Right cardiac atrium (tissue), 5 donors: ENCODE measurements at regions not wholly inside any gene's neighbourhood (a gene's known extent, or its start where the extent isn't known, plus 50 kb on each side); places are given as distances from the start of the nearest gene placed in this dataset.

ENCODE experiments used
- ATAC-seq, 2 donors: fragments of 200-7000 bp; cut with Tn5 transposase; one replicate each; pipeline versions ENCODE4 v1.8.0 to v1.9.1; 2020; ENCODE audit warnings: moderate library complexity in 2 of 2, mild to moderate bottlenecking in 1 of 2
- DNase-seq, 3 donors: peaks; one replicate each; pipeline ENCODE4 v3.0.0-alpha.2; 2020
- H3K27ac ChIP-seq: one replicate; pipeline ENCODE4 v1.5.1; 2013; ENCODE audit warnings: mild to moderate bottlenecking, low read length, control low read depth, moderate library complexity
- H3K27me3 ChIP-seq: one replicate; pipeline ENCODE4 v1.6.1; 2013; ENCODE audit not compliant: control insufficient read depth, insufficient read depth
- H3K4me1 ChIP-seq: one replicate; pipeline ENCODE4 v1.6.1; 2013; ENCODE audit warnings: low read length; ENCODE audit not compliant: control insufficient read depth, insufficient read depth
- H3K4me3 ChIP-seq: one replicate; pipeline ENCODE4 v1.5.1; 2013; ENCODE audit warnings: low read length, control low read depth
- H3K9me3 ChIP-seq: one replicate; pipeline ENCODE4 v1.6.1; 2013; ENCODE audit warnings: low read length; ENCODE audit not compliant: control insufficient read depth
- WGBS: extraction: QIAGEN DNeasy Blood & Tissue Kit; methylation state at CpG from one replicate; pipeline ENCODE4 v1.1.7; 2013; 5-methylcytosine and 5-hydroxymethylcytosine counted together
- intact Hi-C, 4 donors: fragments of 100-400 bp; cut with DNase I; formaldehyde crosslinking; loops; one replicate each; pipeline versions ENCODE4 v1.11.0 to v1.14.0; 2022 to 2023
- donor health status: healthy with polysubstance abuse.
- donor health status: DM: no; HTN: yes; CAD: no.
- donor health status: DM: no; HTN: no; CAD: no.
- donor health status: DM: no; HTN: yes; CAD: no; lungs with severe emphysema.
- donor health status: DM: yes; HTN: yes; CAD: no.

GRCh38 chr2:121120411-121120810, 164.6 kb downstream of the TFCP2L1 start:
- intact Hi-C loops = loop anchor here in 1 of 4 donors (10.0 kb wide), 1 partner anchor 224 kb away; no protein-coding TSS in a partner anchor
- WGBS = 85% methylated on average over 8 of the region's 8 CpGs
- no peaks in the 10 kb centered on the region for H3K9me3 ChIP-seq
- H3K4me3 ChIP-seq = no peak overlapping the region
- no peak overlapping the region for H3K27ac ChIP-seq
- no peak for ATAC-seq
- no peaks in the 10 kb centered on the region for H3K4me1 ChIP-seq
- DNase-seq = no peak
- H3K27me3 ChIP-seq = no peaks in the 10 kb centered on the region

GRCh38 chr2:121120991-121121390, 164.0 kb downstream of the TFCP2L1 start:
- intact Hi-C loops = loop anchor here in 1 of 4 donors (10.0 kb wide), 1 partner anchor 224 kb away; no protein-coding TSS in a partner anchor

GRCh38 chr2:121121661-121122060, 163.3 kb downstream of the TFCP2L1 start:
- DNase-seq = no peak
- 87% methylated on average over 7 of the region's 7 CpGs for WGBS

More at GRCh38 chr2:121120991-121121390, 164.0 kb downstream of the TFCP2L1 start:
- ATAC-seq (no peak), DNase-seq (no peak)
- Histone ChIP-seq H3K4me3 (no peak overlapping the region), H3K4me1 (no peaks in the 10 kb centered on the region), H3K9me3 (no peaks in the 10 kb centered on the region), H3K27ac (no peak overlapping the region), H3K27me3 (no peaks in the 10 kb centered on the region)
- WGBS = 80% methylated on average over 8 of the region's 8 CpGs

GRCh38 chr2:121123268-121123667, 161.7 kb downstream of the TFCP2L1 start:
- Histone ChIP-seq H3K27me3 (no peaks in the 10 kb centered on the region), H3K4me3 (no peak overlapping the region), H3K27ac (no peak overlapping the region), H3K9me3 (no peaks in the 10 kb centered on the region), H3K4me1 (no peaks in the 10 kb centered on the region)
- WGBS = 88% methylated on average over 10 of the region's 10 CpGs
- intact Hi-C loops = loop anchor here in 1 of 4 donors (10.0 kb wide), 1 partner anchor 222 kb away; no protein-coding TSS in a partner anchor
- no peak for ATAC-seq
- no peak for DNase-seq

More at GRCh38 chr2:121121661-121122060, 163.3 kb downstream of the TFCP2L1 start:
- H3K4me1 ChIP-seq = no peaks in the 10 kb centered on the region
- intact Hi-C loops = loop anchor here in 1 of 4 donors (10.0 kb wide), 1 partner anchor 223 kb away; no protein-coding TSS in a partner anchor
- H3K9me3 ChIP-seq = no peaks in the 10 kb centered on the region
- no peak overlapping the region for H3K4me3 ChIP-seq
- H3K27me3 ChIP-seq = no peaks in the 10 kb centered on the region
- no peak for ATAC-seq
- H3K27ac ChIP-seq = no peak overlapping the region

DNA sequence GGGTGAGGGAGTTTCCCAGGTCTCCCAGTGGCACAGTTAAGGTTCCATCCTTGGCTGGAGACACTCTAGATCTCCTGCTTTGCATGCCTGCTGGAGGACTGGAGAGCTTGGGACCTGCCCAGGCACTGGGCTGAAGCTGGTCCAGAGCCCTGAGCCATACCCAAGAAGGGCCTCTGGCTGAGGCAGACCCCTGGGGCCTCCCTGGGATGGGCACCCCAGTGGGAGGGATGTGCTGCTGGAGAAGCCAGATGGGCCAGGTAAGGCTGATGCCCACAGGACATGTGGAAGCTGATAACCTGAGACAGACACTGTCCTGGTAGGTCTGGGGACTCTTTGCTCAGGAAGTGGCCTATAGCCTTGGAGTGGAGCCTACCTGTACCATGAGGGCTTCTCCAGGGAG, 160.7 kb downstream of the TFCP2L1 start:
- no peak for ATAC-seq
- intact Hi-C loops = loop anchor here in 1 of 4 donors (10.0 kb wide), 1 partner anchor 220 kb away; no protein-coding TSS in a partner anchor

DNA sequence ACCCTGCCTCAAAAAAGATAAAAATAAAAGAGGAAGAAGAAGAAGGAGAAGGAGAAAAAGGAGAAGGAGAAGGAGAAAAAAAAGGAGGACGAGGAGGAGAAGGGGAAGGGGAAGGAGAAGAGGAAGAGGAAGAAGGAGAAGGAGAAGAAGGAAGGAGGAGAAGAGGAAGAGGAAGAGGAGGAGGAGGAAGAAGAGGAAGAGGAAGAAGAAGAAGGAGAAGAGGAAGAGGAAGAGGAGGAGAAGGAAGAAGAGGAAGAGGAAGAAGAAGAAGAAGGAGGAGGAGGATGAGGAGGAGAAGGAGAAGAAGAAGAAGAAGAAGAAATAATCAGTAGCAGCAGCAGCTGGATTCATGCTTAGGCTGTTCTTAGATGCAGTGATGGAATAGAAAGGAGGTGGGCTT, 159.7 kb downstream of the TFCP2L1 start:
- Histone ChIP-seq H3K4me3 (no peak overlapping the region), H3K4me1 (no peaks in the 10 kb centered on the region), H3K27me3 (no peaks in the 10 kb centered on the region), H3K27ac (no peak overlapping the region), H3K9me3 (no peaks in the 10 kb centered on the region)
- no peak for ATAC-seq
- WGBS = 56% methylated on average over 1 of the region's 1 CpG
- intact Hi-C loops = loop anchor here in 1 of 4 donors (10.0 kb wide), 1 partner anchor 219 kb away; no protein-coding TSS in a partner anchor
- no peak for DNase-seq

More for the DNA sequence above, 160.7 kb downstream of the TFCP2L1 start:
- Histone ChIP-seq H3K4me3 (no peak overlapping the region), H3K27ac (no peak overlapping the region), H3K9me3 (no peaks in the 10 kb centered on the region), H3K27me3 (no peaks in the 10 kb centered on the region), H3K4me1 (no peaks in the 10 kb centered on the region)
- DNase-seq = no peak

DNA sequence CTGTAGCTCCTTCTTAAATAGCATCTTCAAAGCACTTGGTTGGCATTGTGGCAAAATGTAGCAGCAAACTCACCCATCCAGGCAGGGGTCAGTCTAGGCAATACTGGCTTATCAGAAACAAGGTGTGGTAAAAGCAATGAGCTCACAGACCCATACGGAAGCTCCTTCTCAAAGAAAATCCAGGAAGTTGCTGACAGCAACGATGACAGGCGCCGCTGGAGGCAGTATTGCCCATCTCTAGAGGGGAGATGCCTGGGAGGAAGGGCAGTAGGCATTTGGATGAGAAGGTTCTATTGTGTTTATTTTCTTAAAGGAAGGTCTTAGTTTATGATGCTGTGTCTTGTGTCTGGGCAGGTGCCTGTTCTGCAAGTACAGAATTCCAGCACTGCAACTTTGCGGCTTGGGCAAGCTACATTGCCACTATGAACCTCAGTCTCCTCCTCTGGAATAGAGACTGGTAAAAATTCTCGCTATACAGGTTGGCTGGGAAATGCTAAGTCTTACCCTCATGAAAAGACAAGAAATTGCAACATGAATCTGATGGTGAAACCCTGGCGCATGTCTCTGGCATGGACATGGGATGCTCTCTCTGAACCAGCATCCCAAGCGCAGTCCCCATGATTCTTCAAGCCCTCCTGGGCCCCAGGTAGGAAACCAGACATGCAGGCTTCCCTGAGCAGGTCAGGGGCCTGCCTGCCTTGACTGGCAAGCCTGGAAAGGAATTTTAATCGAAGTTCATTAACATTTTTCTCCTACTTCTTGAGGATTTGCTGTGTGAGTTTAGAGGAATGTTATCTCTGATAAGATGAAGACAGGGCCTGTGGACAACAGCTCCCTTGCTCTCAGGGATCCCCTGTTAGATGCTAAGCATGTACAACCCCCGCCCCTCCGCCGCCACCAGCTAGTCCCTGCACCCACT, 156.0 kb downstream of the TFCP2L1 start:
- intact Hi-C loops = loop anchor here in 1 of 4 donors (10.0 kb wide), 1 partner anchor 216 kb away; no protein-coding TSS in a partner anchor
- no peaks in the 10 kb centered on the region for H3K9me3 ChIP-seq
- WGBS = 61% methylated on average over 12 of the region's 12 CpGs
- H3K4me1 ChIP-seq = no peaks in the 10 kb centered on the region
- H3K27me3 ChIP-seq = no peaks in the 10 kb centered on the region
- H3K27ac ChIP-seq = no peak overlapping the region
- ATAC-seq (peak; percentile 41 to 42), DNase-seq (peak in 2 of 3 donors; percentile 39 to 66)
- no peak overlapping the region for H3K4me3 ChIP-seq

DNA sequence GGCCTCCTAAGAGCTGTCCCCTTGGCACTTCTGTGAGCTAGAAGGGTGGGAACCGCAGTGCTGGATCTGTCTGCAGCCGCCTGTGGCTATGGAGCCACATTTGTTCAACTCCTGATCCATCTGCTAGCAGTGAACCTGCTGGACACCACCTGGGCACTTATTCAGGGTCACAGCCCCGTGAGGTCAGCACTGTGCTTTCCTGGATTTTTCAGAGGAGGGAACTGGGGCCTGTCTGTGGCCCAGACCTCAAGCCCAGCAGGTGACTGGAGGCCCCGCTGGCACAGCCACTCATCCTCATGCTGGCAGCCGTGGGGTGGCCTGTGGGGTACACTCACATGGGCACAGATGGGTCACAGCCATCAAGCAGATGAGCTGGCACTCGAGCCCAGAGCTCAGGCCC, 155.3 kb downstream of the TFCP2L1 start:
- Histone ChIP-seq H3K4me3 (no peak overlapping the region), H3K27me3 (no peaks in the 10 kb centered on the region), H3K4me1 (no peaks in the 10 kb centered on the region), H3K27ac (no peak overlapping the region), H3K9me3 (no peaks in the 10 kb centered on the region)
- DNase-seq (no peak), ATAC-seq (no peak)
- intact Hi-C loops = loop anchor here in 1 of 4 donors (10.0 kb wide), 1 partner anchor 215 kb away; no protein-coding TSS in a partner anchor
- WGBS = 86% methylated on average over 6 of the region's 6 CpGs

DNA sequence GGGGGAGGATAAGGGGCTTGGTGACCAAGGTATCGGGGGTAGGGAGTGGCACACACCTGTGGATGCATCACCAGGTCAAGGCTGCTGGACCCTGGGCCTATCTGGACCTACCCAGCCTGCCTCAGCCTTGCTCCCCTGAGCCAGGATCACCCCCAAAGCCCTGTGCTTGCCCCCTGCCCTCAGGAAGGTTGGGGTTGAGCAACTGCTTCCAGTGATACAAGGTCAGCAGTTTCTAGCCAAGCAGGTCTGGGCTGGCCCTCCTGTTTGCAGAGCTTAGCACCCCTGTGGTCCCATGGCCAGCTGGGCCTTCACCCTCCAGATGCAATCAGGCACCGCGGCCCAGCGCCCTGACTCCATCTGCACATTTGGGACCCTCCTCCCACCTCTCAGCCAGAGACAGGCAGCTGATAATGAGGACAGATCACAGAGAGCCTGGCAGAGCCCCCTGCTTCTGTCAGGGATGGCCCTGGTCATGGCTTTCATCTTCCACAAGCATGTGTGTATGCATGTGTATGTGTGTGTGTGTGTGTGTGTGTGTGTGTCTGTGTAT, 154.6 kb downstream of the TFCP2L1 start:
- no peak overlapping the region for H3K4me3 ChIP-seq
- no peak for DNase-seq
- no peaks in the 10 kb centered on the region for H3K27me3 ChIP-seq
- H3K4me1 ChIP-seq = no peaks in the 10 kb centered on the region
- no peaks in the 10 kb centered on the region for H3K9me3 ChIP-seq
- WGBS = 90% methylated on average over 4 of the region's 4 CpGs
- ATAC-seq = no peak
- intact Hi-C loops = no loop called here
- no peak overlapping the region for H3K27ac ChIP-seq

DNA sequence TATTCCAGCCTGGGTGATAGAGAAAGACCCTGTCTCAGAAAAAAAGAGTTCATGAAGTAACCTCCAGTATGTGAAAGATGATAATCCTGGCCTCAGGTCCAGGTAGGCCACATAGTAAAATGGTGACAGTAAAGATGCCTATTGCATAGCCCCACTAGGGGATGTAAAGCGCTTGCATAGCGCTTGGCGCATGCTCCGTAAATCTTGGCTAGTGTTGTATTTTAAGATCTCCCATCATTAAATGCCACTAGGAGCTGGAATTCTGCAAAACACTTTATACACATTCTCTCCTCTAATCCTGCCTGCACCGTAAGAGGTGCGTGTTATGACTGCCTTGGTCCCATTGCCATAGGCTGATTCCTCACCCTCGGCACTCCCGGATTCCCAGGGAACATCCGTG, 153.6 kb downstream of the TFCP2L1 start:
- Histone ChIP-seq H3K4me3 (no peak overlapping the region), H3K9me3 (no peaks in the 10 kb centered on the region), H3K27me3 (no peaks in the 10 kb centered on the region), H3K27ac (no peak overlapping the region), H3K4me1 (no peaks in the 10 kb centered on the region)
- DNase-seq (no peak), ATAC-seq (no peak)
- intact Hi-C loops = no loop called here
- WGBS = 82% methylated on average over 9 of the region's 9 CpGs
